HCT116 (cell line): ENCODE measurements at regions not wholly inside any gene's neighbourhood (a gene's known extent, or its start where the extent isn't known, plus 50 kb on each side); places are given as distances from the start of the nearest gene placed in this dataset.

Experiments
- ATAC-seq: fragments of 200-7000 bp; cut with Tn5 transposase; 2 replicates; pipeline ENCODE4 v1.9.1; 2020; ENCODE audit warnings: mild to moderate bottlenecking, moderate library complexity
- BruUV-seq: library from RNA; stranded (reverse); fragments of 400-500 nt; replicated peaks from 2 replicates; lab custom pipeline; 2021; lab: Mats Ljungman, UMichigan
- CTCF ChIA-PET: fragments of 300-600 bp; sonication (Branson Sonifier 250); formaldehyde crosslinking; loops from one replicate; lab custom pipeline; 2021; ENCODE audit warnings: antibody characterized with exemption; lab: Charles Lee
- POLR2A ChIA-PET: fragments of 300-600, 350-600 bp; sonication (Branson Sonifier 250); formaldehyde crosslinking; loops from one replicate; lab custom pipeline; 2021; ENCODE audit warnings: antibody characterized with exemption; lab: Charles Lee
- RAD21 ChIA-PET, 2 experiments: fragments of 300-600 bp; sonication (Branson Sonifier 250); formaldehyde crosslinking; loops; one replicate each; lab custom pipeline; 2023; ENCODE audit warnings: low total read pairs in 2 of 2; ENCODE audit not compliant: uncharacterized antibody in 2 of 2, unreplicated experiment in 2 of 2, low non-redundant PET in 1 of 2; lab: Charles Lee
- DNase-seq: peaks from one replicate; pipeline ENCODE4 v3.0.0-alpha.2; 2010; ENCODE audit warnings: low read depth, low spot score
- H2AFZ ChIP-seq: fragments of 200-600 bp; shearing (Covaris generic), sonication (generic); 2 replicates; pipeline ENCODE4 v1.6.1; 2017; ENCODE audit warnings: low read depth, mixed run types, mixed read lengths, antibody characterized with exemption, low read length; ENCODE audit not compliant: poor library complexity, severe bottlenecking
- H3K27ac ChIP-seq: 2 replicates; pipeline ENCODE4 v1.5.1; 2012; ENCODE audit warnings: low read depth, low read length
- H3K27me3 ChIP-seq: fragments of 200-600 bp; sonication (generic); 2 replicates; pipeline ENCODE4 v1.6.1; 2016; ENCODE audit warnings: mixed run types, low read length, mixed read lengths; ENCODE audit not compliant: insufficient read depth
- H3K36me3 ChIP-seq, 2 experiments: fragments of 200-500 bp in 1 of 2; fragments of 200-600 bp in 1 of 2; sonication (Bioruptor generic) in 1 of 2; sonication (generic) in 1 of 2; 2 replicates each; pipeline versions ENCODE4 v1.5.1 to v1.6.1; 2014 to 2016; ENCODE audit warnings: low read length in 2 of 2, inconsistent platforms in 1 of 2, mixed read lengths in 1 of 2, mixed run types in 1 of 2; ENCODE audit not compliant: insufficient read depth in 2 of 2, control insufficient read depth in 1 of 2
- H3K4me1 ChIP-seq, 2 experiments: fragments of 200-600 bp in 1 of 2; sonication (generic) in 1 of 2; 2 replicates each; pipeline versions ENCODE4 v1.5.1 to v1.6.1; 2012 to 2017; ENCODE audit warnings: low read length in 2 of 2, inconsistent platforms in 1 of 2, mild to moderate bottlenecking in 1 of 2, mixed read lengths in 1 of 2, mixed run types in 1 of 2, moderate library complexity in 1 of 2; ENCODE audit not compliant: insufficient read depth in 2 of 2, control insufficient read depth in 1 of 2
- H3K4me2 ChIP-seq: fragments of 200-600 bp; sonication (generic); 2 replicates; pipeline ENCODE4 v1.6.1; 2017; ENCODE audit warnings: mixed run types, low read length, mixed read lengths
- H3K4me3 ChIP-seq, 2 experiments: fragments of 200-600 bp in 1 of 2; sonication (generic) in 1 of 2; replicated peaks in 1 of 2; 2 replicates each; pipeline ENCODE4 v1.5.1; 2011 to 2016; ENCODE audit warnings: low read length in 2 of 2, control low read depth in 1 of 2, low read depth in 1 of 2, mild to moderate bottlenecking in 1 of 2, mixed read lengths in 1 of 2, mixed run types in 1 of 2
- H3K79me2 ChIP-seq: fragments of 200-600 bp; sonication (generic); 2 replicates; pipeline ENCODE4 v1.6.1; 2017; ENCODE audit warnings: mild to moderate bottlenecking, mixed run types, low read length, moderate library complexity, mixed read lengths; ENCODE audit not compliant: insufficient read depth
- H3K9ac ChIP-seq: fragments of 200-600 bp; sonication (generic); 2 replicates; pipeline ENCODE4 v1.6.1; 2016; ENCODE audit warnings: low read length, mixed read lengths
- H3K9me2 ChIP-seq: fragments of 200-600 bp; sonication (generic), shearing (Covaris generic); 2 replicates; pipeline ENCODE4 v1.6.1; 2017; ENCODE audit warnings: mixed run types, mild to moderate bottlenecking, moderate library complexity; ENCODE audit not compliant: insufficient read depth
- H3K9me3 ChIP-seq, 2 experiments: fragments of 200-500 bp in 1 of 2; fragments of 200-600 bp in 1 of 2; sonication (Bioruptor generic) in 1 of 2; sonication (generic) in 1 of 2; 2 replicates each; pipeline ENCODE4 v1.6.1; 2014 to 2017; ENCODE audit warnings: low read length in 2 of 2, mixed read lengths in 2 of 2, inconsistent platforms in 1 of 2, low read depth in 1 of 2, mild to moderate bottlenecking in 1 of 2, mixed run types in 1 of 2, moderate library complexity in 1 of 2; ENCODE audit not compliant: control insufficient read depth in 1 of 2, insufficient read depth in 1 of 2
- H4K20me1 ChIP-seq: fragments of 200-600 bp; sonication (generic), shearing (Covaris generic); 2 replicates; pipeline ENCODE4 v1.6.1; 2017; ENCODE audit warnings: mixed run types, mild to moderate bottlenecking, moderate library complexity; ENCODE audit not compliant: insufficient read depth
- CTCF ChIP-seq, 3 experiments: fragments of 200-600 bp in 1 of 3; sonication (generic) in 1 of 3; IDR thresholded peaks in 2 of 3; conservative IDR thresholded peaks in 1 of 3; 2 replicates each; pipeline ENCODE4 v1.5.1; 2012 to 2017; ENCODE audit warnings: low read depth in 2 of 3, low read length in 2 of 3, antibody characterized with exemption in 1 of 3, borderline replicate concordance in 1 of 3, control low read depth in 1 of 3, mild to moderate bottlenecking in 1 of 3, mixed read lengths in 1 of 3, mixed run types in 1 of 3, moderate library complexity in 1 of 3; ENCODE audit not compliant: insufficient read depth in 1 of 3
- EZH2phosphoT487 ChIP-seq: fragments of 200-600 bp; IDR thresholded peaks from 2 replicates; pipeline ENCODE4 v1.6.1; 2018; ENCODE audit warnings: antibody characterized with exemption, borderline replicate concordance
- RAD21 ChIP-seq: IDR thresholded peaks from 2 replicates; pipeline ENCODE4 v1.6.1; 2012; ENCODE audit warnings: low read depth, mild to moderate bottlenecking
- SIN3A ChIP-seq: IDR thresholded peaks from 2 replicates; pipeline ENCODE4 v1.6.1; 2012; ENCODE audit warnings: low read depth
- ZFX ChIP-seq: fragments of 450-650 bp; IDR thresholded peaks from 2 replicates; pipeline ENCODE4 v1.6.1; 2017
- ZNF274 ChIP-seq: fragments of 200-500 bp; sonication (Bioruptor generic); IDR thresholded peaks from 2 replicates; pipeline ENCODE4 v1.6.1; 2014; ENCODE audit warnings: mild to moderate bottlenecking, low read depth, low read length, inconsistent platforms
- intact Hi-C: fragments of 100-400 bp; cut with micrococcal nuclease; formaldehyde crosslinking; loops from 2 replicates; pipeline ENCODE4 v1.10.0; 2022
- TF ChIP-seq, protein P1 (sequence below): IDR thresholded peaks from 2 replicates; pipeline ENCODE4 v1.6.1; 2012

- POLR2A ChIA-PET: no interaction called here
- no peaks in the 10 kb centered on the region for H3K36me3 ChIP-seq
- no TSS peak for BruUV-seq
- CTCF ChIA-PET: no interaction called here
- no peaks in the 10 kb centered on the region for H4K20me1 ChIP-seq
- H3K79me2 ChIP-seq: no peaks in the 10 kb centered on the region
- no peak overlapping the region for H3K4me3 ChIP-seq
- no peaks in the 10 kb centered on the region for H3K9me3 ChIP-seq
- TF ChIP-seq ZNF274 (no peak), ZFX (no peak), CTCF (IDR thresholded peaks at IDR 0.05 in 2 of 3, conservative IDR thresholded peaks at IDR 0.05 in 1 of 3; ENCODE audit: borderline replicate concordance in 1 of 3, insufficient read depth in 1 of 3, low read depth in 2 of 3, low read length in 2 of 3) (no peak), SIN3A (no peak), EZH2phosphoT487 (no peak), RAD21 (no peak)
- TF ChIP-seq, all 23 proteins: peak for 0
- ATAC-seq (no peak), DNase-seq (no peak)
- Histone ChIP-seq H3K9me2 (no peaks in the 10 kb centered on the region), H3K27ac (no peak overlapping the region), H3K9ac (no peak overlapping the region), H2AFZ (no peak overlapping the region), H3K27me3 (no peaks in the 10 kb centered on the region), H3K4me2 (no peak overlapping the region), H3K4me1 (peaks cover 4 to 38% of the 10 kb centered on the region in 2 experiments; a peak in 3 of 4 replicates)
- RAD21 ChIA-PET: no interaction called here
- intact Hi-C loops: no loop called here
Observed at GRCh38 chr1:59137276-59137615, 159.6 kb upstream of the FGGY start.

- Histone ChIP-seq H3K4me3 (no peak overlapping the region), H3K36me3 (no peaks in the 10 kb centered on the region), H3K79me2 (no peaks in the 10 kb centered on the region), H3K27me3 (no peaks in the 10 kb centered on the region), H3K9ac (no peak overlapping the region), H3K9me2 (no peaks in the 10 kb centered on the region), H3K9me3 (no peaks in the 10 kb centered on the region)
- intact Hi-C loops: no loop called here
- no peak for DNase-seq
- RAD21 ChIA-PET: no interaction called here
- TF ChIP-seq, protein P1, sequence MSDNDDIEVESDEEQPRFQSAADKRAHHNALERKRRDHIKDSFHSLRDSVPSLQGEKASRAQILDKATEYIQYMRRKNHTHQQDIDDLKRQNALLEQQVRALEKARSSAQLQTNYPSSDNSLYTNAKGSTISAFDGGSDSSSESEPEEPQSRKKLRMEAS: no peak
- TF ChIP-seq, all 23 proteins: peak for 0
- ChIA-PET CTCF (no interaction called here), POLR2A (no interaction called here)
- no peak overlapping the region for H3K27ac ChIP-seq
- H3K4me1 ChIP-seq: peaks cover 9 to 45% of the 10 kb centered on the region in 2 experiments
- H3K4me2 ChIP-seq: no peak overlapping the region
- no peak for ATAC-seq
- BruUV-seq: no TSS peak
- no peaks in the 10 kb centered on the region for H4K20me1 ChIP-seq
- H2AFZ ChIP-seq: no peak overlapping the region
Observed at GRCh38 chr1:59137968-59138367, 158.9 kb upstream of the FGGY start.
